GM12874 (cell line): ENCODE measurements at regions not wholly inside any gene's neighbourhood (a gene's known extent, or its start where the extent isn't known, plus 50 kb on each side); places are given as distances from the start of the nearest gene placed in this dataset.

Experiments used
- CTCF ChIP-seq: IDR thresholded peaks from 2 replicates; pipeline ENCODE4 v1.5.1; 2011; ENCODE audit warnings: low read depth, mild to moderate bottlenecking, control low read depth, low read length, moderate library complexity; ENCODE audit not compliant: insufficient read depth

- no peak for TF ChIP-seq CTCF
Observed at GRCh38 chr14:65225299-65226159, 123.2 kb upstream of the MAX start.

- no peak for TF ChIP-seq CTCF
Observed at GRCh38 chr14:65226824-65227604, 124.7 kb upstream of the MAX start.

- TF ChIP-seq CTCF = no peak
Observed at GRCh38 chr14:65228436-65228835, 126.1 kb upstream of the MAX start.

GRCh38 chr14:65228956-65229747 lies 126.8 kb upstream of the MAX start:
- TF ChIP-seq CTCF = no peak

GRCh38 chr14:65229748-65230728 lies 127.7 kb upstream of the MAX start:
- TF ChIP-seq CTCF = no peak

GRCh38 chr14:65231286-65231980 lies 129.1 kb upstream of the MAX start:
- no peak for TF ChIP-seq CTCF
